G401 (cell line): ENCODE measurements at regions not wholly inside any gene's neighbourhood (a gene's known extent, or its start where the extent isn't known, plus 50 kb on each side); places are given as distances from the start of the nearest gene placed in this dataset.

Source experiments
- DNase-seq: peaks from one replicate; pipeline ENCODE4 v3.0.0-alpha.2; 2015; ENCODE audit warnings: low spot score
- in situ Hi-C: cut with HindIII; loops from 2 replicates; pipeline ENCODE4 v1.10.0; 2016; ENCODE audit warnings: low sequenced_read_pairs, mixed read lengths

DNA sequence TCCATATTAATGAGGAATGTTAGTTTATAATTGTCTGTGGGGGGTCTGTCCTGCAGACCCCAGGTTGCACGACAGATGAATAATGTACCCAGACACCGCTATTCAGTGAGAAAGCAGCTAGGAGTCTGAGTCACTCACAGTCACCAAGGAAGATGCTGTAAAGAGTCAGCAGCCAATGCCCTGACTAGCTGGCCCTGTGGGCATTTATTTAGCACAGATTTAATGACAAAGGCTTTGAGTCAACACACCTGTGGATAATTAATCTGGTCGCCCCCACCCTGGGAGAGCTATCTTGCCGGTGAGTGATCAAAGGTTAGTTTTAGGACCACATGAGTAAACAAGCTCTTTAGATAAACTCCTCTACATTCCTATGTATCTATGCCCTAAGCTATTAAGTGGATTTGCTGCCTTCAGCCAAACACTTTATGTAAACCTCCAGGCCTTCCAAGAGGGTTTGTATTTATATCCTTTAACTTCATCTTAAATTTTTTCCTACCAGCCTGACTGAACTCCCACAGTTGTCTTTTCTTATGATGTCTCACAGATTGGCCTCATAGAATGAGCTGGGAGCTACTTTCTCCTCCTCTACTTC lies 180.0 kb upstream of the ADCY1 start:
- DNase-seq = no peak
- in situ Hi-C loops = no loop called here

DNA sequence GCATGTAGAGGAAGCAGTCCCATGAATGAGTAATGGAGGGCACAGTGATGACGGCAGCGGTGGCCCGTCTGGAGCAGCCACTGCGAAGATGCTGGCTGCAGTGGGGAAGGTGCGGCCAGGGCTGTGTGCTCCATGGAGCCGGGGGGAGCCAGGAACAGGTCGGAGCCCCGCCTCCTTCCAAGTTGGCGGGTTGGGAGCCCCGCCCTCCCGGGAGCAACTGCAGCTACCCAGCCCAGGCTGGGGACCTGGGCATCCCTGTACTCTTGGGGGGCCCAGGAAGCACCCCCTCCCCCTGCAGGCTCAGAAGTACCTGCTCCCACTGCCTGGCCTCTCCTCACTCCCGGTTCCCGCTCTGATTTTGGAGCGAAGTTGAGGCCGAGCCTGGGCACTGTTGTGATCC lies 175.1 kb upstream of the ADCY1 start:
- no peak for DNase-seq
- in situ Hi-C loops = no loop called here

GRCh38 chr7:45400680-45401079 lies 173.5 kb upstream of the ADCY1 start:
- in situ Hi-C loops = no loop called here
- DNase-seq = no peak

GRCh38 chr7:45401155-45401554 lies 173.0 kb upstream of the ADCY1 start:
- in situ Hi-C loops = no loop called here
- DNase-seq = no peak

DNA sequence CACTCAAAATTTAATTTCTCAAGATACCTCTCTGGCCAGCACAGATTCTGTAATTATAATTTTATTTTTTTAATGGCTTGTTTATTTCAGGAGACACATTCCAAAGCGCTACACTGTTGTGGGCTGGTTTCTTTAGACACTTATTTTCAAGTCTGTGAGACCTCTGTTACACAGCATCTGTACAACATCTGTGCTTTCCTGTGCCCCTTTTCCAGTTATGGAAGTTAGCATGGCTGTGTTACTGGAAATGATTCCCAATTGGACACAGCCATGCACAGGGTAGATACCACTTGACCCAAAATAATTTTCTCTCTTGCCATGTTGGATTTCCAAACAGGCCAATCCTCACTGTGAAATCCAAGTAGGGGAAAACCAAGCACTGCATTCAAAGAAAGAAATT lies 172.3 kb upstream of the ADCY1 start:
- no peak for DNase-seq
- in situ Hi-C loops = no loop called here

GRCh38 chr7:45402480-45403218 lies 171.5 kb upstream of the ADCY1 start:
- in situ Hi-C loops = no loop called here
- DNase-seq = no peak

- DNase-seq = no peak
These were observed 169.5 kb upstream of the ADCY1 start for GRCh38 chr7:45404622-45405021.

DNA sequence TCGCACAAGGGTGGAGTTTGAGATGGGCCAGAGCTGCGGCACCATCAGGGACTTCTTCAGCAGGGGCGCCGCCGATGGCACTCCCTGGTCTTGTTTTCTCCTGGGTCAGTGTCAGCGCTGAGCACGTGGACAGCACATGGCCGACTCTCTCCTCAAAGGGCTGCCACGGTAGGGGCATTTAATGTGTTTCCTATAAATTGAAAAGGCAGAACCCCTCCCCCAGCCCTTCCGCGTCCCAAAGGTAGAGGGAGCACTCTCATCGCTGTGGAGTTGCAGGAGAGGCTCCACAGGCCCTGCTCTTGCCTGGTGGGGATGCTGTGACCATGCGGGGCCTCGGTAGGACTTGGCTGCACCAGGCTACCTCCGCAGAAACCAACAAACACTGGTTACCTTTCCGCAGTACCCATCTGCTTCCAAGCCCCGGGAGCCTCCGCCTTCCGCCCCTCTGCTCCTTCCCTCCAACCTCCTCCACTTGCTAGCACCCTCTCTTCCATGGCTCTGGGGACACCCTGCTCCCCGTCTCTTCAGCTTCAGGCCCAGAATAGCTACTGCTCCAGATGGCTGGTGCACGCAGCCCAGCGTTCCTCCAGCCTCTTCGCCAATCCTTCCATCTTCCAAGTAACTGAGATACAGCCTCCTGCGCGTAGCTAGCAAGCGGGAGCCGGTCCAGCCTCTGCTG lies 166.3 kb upstream of the ADCY1 start:
- DNase-seq = peak; percentile 1

More at GRCh38 chr7:45404622-45405021, 169.5 kb upstream of the ADCY1 start:
- in situ Hi-C loops = no loop called here

GRCh38 chr7:45408409-45408737 lies 165.8 kb upstream of the ADCY1 start:
- DNase-seq = no peak
- in situ Hi-C loops = no loop called here

More for the DNA sequence above, 166.3 kb upstream of the ADCY1 start:
- in situ Hi-C loops = no loop called here

- no peak for DNase-seq
- in situ Hi-C loops = no loop called here
These were observed 163.3 kb upstream of the ADCY1 start for GRCh38 chr7:45410893-45411292.

GRCh38 chr7:45413419-45413818 lies 160.7 kb upstream of the ADCY1 start:
- DNase-seq = no peak
- in situ Hi-C loops = no loop called here

DNA sequence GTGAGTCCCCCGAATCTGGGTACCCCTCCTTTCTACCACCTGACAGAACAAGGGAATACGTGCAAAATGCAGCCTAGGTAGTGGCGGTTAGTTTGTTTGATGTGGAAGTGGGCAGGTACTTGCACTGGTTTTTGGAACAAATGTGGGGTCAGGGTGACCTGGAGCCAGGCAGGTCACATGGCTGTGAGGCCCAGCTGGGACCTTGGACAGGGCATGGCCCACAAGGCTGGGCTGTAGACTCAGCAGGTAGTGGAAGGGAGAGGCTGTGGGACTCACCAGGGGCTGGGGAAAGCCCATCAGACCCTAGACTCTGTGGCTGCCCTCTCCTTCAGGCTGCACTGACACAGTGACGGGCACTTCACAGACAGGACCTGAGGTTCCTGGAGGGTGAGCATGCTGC lies 159.9 kb upstream of the ADCY1 start:
- in situ Hi-C loops = no loop called here
- DNase-seq = no peak

DNA sequence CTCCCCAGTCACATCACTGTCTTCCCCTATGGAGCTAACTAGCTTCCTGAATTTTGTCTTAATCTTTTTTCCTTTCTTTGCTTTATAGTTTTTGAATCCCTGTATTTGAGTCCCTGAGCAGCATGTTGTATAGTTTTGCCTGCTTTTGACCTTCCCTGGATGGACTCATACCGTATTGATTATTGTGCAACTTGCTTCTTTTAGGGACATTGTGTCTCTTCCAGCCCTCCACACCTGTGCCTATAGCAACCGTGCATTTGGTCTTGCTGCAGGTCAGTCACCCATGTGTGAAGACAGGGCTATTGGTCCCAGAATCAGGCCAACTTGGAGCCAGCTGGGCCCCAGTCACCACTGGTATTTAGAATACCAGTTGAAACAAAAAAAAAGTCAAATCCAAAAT lies 158.9 kb upstream of the ADCY1 start:
- in situ Hi-C loops = no loop called here
- DNase-seq = no peak

- in situ Hi-C loops = no loop called here
- DNase-seq = no peak
These were observed 157.3 kb upstream of the ADCY1 start for GRCh38 chr7:45416846-45417245.

- in situ Hi-C loops = no loop called here
These were observed 156.9 kb upstream of the ADCY1 start for GRCh38 chr7:45417268-45417667.

GRCh38 chr7:45417735-45418134 lies 156.4 kb upstream of the ADCY1 start:
- in situ Hi-C loops = no loop called here
- no peak for DNase-seq

More at GRCh38 chr7:45417268-45417667, 156.9 kb upstream of the ADCY1 start:
- DNase-seq = no peak

- in situ Hi-C loops = no loop called here
These were observed 153.2 kb upstream of the ADCY1 start for GRCh38 chr7:45420843-45421495.

GRCh38 chr7:45421806-45422205 lies 152.4 kb upstream of the ADCY1 start:
- in situ Hi-C loops = no loop called here
- DNase-seq = no peak

More at GRCh38 chr7:45420843-45421495, 153.2 kb upstream of the ADCY1 start:
- no peak for DNase-seq

- DNase-seq = no peak
- in situ Hi-C loops = no loop called here
These were observed 143.8 kb upstream of the ADCY1 start for GRCh38 chr7:45430397-45430796.

DNA sequence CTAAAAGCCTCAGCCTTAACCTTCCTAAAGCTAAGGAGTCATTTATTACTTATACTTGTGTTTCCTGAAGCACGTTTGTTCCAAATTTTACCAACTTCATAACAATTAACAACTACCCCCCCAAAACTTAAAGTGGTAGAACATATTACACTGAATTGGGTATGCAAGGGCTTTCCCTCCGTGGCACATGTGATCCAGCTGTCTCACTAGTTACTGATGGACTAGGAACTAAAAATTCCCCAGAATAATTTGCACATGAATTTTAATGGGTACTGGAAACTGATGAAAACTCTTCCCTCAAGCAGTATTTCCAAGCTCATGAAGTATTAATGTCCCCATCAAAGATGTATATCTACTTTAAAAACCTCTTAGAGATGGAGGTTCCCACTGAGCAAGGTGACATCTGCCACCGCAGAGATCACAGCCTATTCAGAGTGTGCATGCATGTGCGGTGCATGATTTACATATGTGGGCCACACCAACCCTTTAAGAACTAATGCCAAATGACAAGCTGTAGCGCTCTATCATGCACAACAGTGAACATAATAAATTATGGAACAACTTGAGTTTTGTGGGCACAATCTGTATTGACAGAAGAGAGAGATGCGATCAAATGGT lies 139.9 kb upstream of the ADCY1 start:
- DNase-seq = no peak
- in situ Hi-C loops = no loop called here
